H1 (cell line): ENCODE measurements at regions not wholly inside any gene's neighbourhood (a gene's known extent, or its start where the extent isn't known, plus 50 kb on each side); places are given as distances from the start of the nearest gene placed in this dataset.

Experiments
- CEBPB ChIP-seq: IDR thresholded peaks from 2 replicates; pipeline ENCODE4 v1.6.1; 2012; ENCODE audit warnings: low read depth, low read length
- CREB1 ChIP-seq: IDR thresholded peaks from 2 replicates; pipeline ENCODE4 v1.6.1; 2012; ENCODE audit warnings: inconsistent platforms
- EGR1 ChIP-seq: IDR thresholded peaks from 2 replicates; pipeline ENCODE4 v1.6.1; 2011; ENCODE audit warnings: low read depth, low read length, borderline replicate concordance
- TCF12 ChIP-seq: IDR thresholded peaks from 2 replicates; pipeline ENCODE4 v1.6.1; 2011; ENCODE audit warnings: low read depth, mild to moderate bottlenecking, low read length

DNA sequence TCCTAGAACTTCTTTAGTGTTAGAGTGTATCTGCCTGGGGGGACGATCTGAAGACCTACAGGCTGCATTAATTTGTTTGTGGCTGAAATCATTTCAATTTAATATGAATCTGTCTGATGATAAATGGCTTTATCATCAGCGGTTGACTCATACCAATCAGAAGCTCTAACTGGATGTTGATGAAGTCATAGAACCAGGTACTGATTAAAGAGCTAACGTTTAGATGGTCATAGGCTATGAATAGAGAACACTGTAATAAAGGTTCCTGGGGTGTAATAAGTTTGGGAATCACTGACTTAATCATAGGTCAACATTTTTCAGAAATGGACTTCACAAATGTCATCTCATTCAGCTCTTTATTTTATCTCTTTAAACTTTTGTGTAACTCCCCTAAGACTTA, 329.9 kb downstream of the MSX2 start (continued):
- no peak for TF ChIP-seq EGR1
- no peak for TF ChIP-seq TCF12
- TF ChIP-seq CREB1: no peak
- no peak for TF ChIP-seq CEBPB
